HepG2 (cell line): ENCODE measurements at regions not wholly inside any gene's neighbourhood (a gene's known extent, or its start where the extent isn't known, plus 50 kb on each side); places are given as distances from the start of the nearest gene placed in this dataset.

Experiments used
- ELF3 ChIP-seq: IDR thresholded peaks from 2 replicates; pipeline ENCODE4 v1.6.1; 2016; ENCODE audit warnings: missing genetic modification reagents, missing compliant biosample characterization
- EP300 ChIP-seq, 3 experiments: sonication (generic) in 1 of 3; formaldehyde crosslinking in 1 of 3; IDR thresholded peaks; 2 replicates each; pipeline versions ENCODE4 v1.5.1 to v1.6.1; 2011 to 2020; ENCODE audit warnings: low read depth in 2 of 3, low read length in 2 of 3, borderline replicate concordance in 1 of 3, improper control_type of control experiment in 1 of 3, mild to moderate bottlenecking in 1 of 3, missing genetic modification reagents in 1 of 3, moderate library complexity in 1 of 3
- FOSL2 ChIP-seq: sonication (generic); formaldehyde crosslinking; IDR thresholded peaks from 2 replicates; pipeline ENCODE4 v1.4.0; 2020; ENCODE audit warnings: missing genetic modification reagents
- IRF2 ChIP-seq: IDR thresholded peaks from 2 replicates; pipeline ENCODE4 v1.6.1; 2018; ENCODE audit warnings: missing genetic modification reagents, missing compliant biosample characterization
- MIER3 ChIP-seq: IDR thresholded peaks from 2 replicates; pipeline ENCODE4 v1.6.1; 2016; ENCODE audit warnings: missing compliant biosample characterization, borderline replicate concordance
- RNF2 ChIP-seq: fragments of 450-650 bp; conservative IDR thresholded peaks from 2 replicates; pipeline ENCODE4 v1.6.1; 2016; ENCODE audit warnings: low read depth
- SSRP1 ChIP-seq: IDR thresholded peaks from 2 replicates; pipeline ENCODE4 v1.6.1; 2016; ENCODE audit warnings: control low read depth
- TP53 ChIP-seq: sonication (generic); formaldehyde crosslinking; conservative IDR thresholded peaks from 2 replicates; pipeline ENCODE4 v1.4.0; 2020; ENCODE audit warnings: missing genetic modification reagents
- ZMYM3 ChIP-seq: sonication (generic); formaldehyde crosslinking; IDR thresholded peaks from 2 replicates; pipeline ENCODE4 v1.5.1; 2020; ENCODE audit warnings: mild to moderate bottlenecking, missing genetic modification reagents
- ZNF180 ChIP-seq: sonication (generic); formaldehyde crosslinking; IDR thresholded peaks from 2 replicates; pipeline ENCODE4 v1.4.0; 2020; ENCODE audit warnings: low read depth, missing genetic modification reagents, borderline replicate concordance
- ZNF644 ChIP-seq: IDR thresholded peaks from 2 replicates; pipeline ENCODE4 v1.6.1; 2016; ENCODE audit warnings: low read depth
- TF ChIP-seq, protein P1 (sequence below): sonication (generic); formaldehyde crosslinking; IDR thresholded peaks from 2 replicates; pipeline ENCODE4 v1.5.1; 2020; ENCODE audit warnings: mild to moderate bottlenecking, moderate library complexity, missing genetic modification reagents
- TF ChIP-seq, protein P2 (sequence below): sonication (generic); formaldehyde crosslinking; IDR thresholded peaks from 2 replicates; pipeline ENCODE4 v1.4.0; 2020; ENCODE audit warnings: missing genetic modification reagents, borderline replicate concordance
- TF ChIP-seq, protein P3 (sequence below): sonication (generic); formaldehyde crosslinking; IDR thresholded peaks from 2 replicates; pipeline ENCODE4 v1.5.0; 2020; ENCODE audit warnings: mild to moderate bottlenecking, missing genetic modification reagents, moderate library complexity
- TF ChIP-seq, protein P4 (sequence below): IDR thresholded peaks from 2 replicates; pipeline ENCODE4 v1.4.0; 2020; ENCODE audit warnings: mild to moderate bottlenecking, missing genetic modification reagents
- TF ChIP-seq, protein P5 (sequence below): sonication (generic); formaldehyde crosslinking; IDR thresholded peaks from 2 replicates; pipeline ENCODE4 v1.8.0; 2022; ENCODE audit warnings: missing genetic modification reagents, mild to moderate bottlenecking, borderline replicate concordance

DNA sequence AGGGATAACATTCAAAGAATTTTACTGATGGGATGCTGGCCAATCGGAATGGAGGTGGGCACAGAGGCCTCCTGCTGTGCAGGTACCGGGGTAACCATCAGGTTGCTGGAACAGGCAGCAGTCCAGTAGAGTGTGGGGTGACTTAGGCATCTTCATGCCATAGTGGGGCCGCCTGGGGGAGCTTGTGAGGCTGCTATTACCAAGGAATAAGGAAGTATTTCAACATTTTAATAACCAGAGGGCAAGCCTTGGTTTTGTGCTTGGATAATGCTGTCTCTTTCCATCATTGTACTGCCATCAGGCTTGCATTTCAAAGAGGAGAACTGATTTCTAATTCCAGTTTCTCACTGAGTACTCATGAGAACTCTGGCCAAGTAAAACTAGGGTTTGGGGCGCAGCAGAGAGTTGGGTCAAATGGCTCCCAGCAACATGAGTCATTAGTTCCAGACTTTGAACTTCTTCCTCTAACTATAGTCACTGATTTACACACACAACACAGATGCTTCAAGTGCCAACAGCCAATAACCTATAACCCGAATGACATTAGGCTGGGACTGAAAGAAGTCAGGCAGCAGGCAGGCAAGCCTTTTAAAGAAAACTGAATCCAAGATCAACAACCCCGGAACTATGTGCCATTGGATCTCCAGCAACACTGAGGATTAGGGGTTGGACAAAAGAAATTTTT, 56.1 kb upstream of the FHL2 start (continued):
- TF ChIP-seq, protein P1, sequence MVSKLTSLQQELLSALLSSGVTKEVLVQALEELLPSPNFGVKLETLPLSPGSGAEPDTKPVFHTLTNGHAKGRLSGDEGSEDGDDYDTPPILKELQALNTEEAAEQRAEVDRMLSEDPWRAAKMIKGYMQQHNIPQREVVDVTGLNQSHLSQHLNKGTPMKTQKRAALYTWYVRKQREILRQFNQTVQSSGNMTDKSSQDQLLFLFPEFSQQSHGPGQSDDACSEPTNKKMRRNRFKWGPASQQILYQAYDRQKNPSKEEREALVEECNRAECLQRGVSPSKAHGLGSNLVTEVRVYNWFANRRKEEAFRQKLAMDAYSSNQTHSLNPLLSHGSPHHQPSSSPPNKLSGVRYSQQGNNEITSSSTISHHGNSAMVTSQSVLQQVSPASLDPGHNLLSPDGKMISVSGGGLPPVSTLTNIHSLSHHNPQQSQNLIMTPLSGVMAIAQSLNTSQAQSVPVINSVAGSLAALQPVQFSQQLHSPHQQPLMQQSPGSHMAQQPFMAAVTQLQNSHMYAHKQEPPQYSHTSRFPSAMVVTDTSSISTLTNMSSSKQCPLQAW (CRISPR knock-in tag) = no peak
- TF ChIP-seq, protein P2, sequence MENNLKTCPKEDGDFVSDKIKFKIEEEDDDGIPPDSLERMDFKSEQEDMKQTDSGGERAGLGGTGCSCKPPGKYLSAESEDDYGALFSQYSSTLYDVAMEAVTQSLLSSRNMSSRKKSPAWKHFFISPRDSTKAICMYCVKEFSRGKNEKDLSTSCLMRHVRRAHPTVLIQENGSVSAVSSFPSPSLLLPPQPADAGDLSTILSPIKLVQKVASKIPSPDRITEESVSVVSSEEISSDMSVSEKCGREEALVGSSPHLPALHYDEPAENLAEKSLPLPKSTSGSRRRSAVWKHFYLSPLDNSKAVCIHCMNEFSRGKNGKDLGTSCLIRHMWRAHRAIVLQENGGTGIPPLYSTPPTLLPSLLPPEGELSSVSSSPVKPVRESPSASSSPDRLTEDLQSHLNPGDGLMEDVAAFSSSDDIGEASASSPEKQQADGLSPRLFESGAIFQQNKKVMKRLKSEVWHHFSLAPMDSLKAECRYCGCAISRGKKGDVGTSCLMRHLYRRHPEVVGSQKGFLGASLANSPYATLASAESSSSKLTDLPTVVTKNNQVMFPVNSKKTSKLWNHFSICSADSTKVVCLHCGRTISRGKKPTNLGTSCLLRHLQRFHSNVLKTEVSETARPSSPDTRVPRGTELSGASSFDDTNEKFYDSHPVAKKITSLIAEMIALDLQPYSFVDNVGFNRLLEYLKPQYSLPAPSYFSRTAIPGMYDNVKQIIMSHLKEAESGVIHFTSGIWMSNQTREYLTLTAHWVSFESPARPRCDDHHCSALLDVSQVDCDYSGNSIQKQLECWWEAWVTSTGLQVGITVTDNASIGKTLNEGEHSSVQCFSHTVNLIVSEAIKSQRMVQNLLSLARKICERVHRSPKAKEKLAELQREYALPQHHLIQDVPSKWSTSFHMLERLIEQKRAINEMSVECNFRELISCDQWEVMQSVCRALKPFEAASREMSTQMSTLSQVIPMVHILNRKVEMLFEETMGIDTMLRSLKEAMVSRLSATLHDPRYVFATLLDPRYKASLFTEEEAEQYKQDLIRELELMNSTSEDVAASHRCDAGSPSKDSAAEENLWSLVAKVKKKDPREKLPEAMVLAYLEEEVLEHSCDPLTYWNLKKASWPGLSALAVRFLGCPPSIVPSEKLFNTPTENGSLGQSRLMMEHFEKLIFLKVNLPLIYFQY = 0 out of 2 replicates have a peak, but pooled peaks have one; percentile 30
- TF ChIP-seq ELF3 (CRISPR knock-in tag) = peak; percentile 22; the same call in 1 of the 2 replicates
- 0 out of 2 replicates have a peak, but pooled peaks have one; percentile 26 for TF ChIP-seq ZNF644 (CRISPR knock-in tag)
- TF ChIP-seq RNF2 = no peak
- peak; percentile 89 for TF ChIP-seq FOSL2
- no peak for TF ChIP-seq ZMYM3 (CRISPR knock-in tag)
- TF ChIP-seq ZNF180 (CRISPR knock-in tag) = no peak
- no peak for TF ChIP-seq TP53
- TF ChIP-seq, protein P3, sequence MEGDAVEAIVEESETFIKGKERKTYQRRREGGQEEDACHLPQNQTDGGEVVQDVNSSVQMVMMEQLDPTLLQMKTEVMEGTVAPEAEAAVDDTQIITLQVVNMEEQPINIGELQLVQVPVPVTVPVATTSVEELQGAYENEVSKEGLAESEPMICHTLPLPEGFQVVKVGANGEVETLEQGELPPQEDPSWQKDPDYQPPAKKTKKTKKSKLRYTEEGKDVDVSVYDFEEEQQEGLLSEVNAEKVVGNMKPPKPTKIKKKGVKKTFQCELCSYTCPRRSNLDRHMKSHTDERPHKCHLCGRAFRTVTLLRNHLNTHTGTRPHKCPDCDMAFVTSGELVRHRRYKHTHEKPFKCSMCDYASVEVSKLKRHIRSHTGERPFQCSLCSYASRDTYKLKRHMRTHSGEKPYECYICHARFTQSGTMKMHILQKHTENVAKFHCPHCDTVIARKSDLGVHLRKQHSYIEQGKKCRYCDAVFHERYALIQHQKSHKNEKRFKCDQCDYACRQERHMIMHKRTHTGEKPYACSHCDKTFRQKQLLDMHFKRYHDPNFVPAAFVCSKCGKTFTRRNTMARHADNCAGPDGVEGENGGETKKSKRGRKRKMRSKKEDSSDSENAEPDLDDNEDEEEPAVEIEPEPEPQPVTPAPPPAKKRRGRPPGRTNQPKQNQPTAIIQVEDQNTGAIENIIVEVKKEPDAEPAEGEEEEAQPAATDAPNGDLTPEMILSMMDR = peak; percentile 19; the same call in 1 of the 2 replicates
- TF ChIP-seq IRF2 (CRISPR knock-in tag) = no peak
- TF ChIP-seq, protein P4, sequence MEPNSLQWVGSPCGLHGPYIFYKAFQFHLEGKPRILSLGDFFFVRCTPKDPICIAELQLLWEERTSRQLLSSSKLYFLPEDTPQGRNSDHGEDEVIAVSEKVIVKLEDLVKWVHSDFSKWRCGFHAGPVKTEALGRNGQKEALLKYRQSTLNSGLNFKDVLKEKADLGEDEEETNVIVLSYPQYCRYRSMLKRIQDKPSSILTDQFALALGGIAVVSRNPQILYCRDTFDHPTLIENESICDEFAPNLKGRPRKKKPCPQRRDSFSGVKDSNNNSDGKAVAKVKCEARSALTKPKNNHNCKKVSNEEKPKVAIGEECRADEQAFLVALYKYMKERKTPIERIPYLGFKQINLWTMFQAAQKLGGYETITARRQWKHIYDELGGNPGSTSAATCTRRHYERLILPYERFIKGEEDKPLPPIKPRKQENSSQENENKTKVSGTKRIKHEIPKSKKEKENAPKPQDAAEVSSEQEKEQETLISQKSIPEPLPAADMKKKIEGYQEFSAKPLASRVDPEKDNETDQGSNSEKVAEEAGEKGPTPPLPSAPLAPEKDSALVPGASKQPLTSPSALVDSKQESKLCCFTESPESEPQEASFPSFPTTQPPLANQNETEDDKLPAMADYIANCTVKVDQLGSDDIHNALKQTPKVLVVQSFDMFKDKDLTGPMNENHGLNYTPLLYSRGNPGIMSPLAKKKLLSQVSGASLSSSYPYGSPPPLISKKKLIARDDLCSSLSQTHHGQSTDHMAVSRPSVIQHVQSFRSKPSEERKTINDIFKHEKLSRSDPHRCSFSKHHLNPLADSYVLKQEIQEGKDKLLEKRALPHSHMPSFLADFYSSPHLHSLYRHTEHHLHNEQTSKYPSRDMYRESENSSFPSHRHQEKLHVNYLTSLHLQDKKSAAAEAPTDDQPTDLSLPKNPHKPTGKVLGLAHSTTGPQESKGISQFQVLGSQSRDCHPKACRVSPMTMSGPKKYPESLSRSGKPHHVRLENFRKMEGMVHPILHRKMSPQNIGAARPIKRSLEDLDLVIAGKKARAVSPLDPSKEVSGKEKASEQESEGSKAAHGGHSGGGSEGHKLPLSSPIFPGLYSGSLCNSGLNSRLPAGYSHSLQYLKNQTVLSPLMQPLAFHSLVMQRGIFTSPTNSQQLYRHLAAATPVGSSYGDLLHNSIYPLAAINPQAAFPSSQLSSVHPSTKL (CRISPR knock-in tag) = peak; percentile 37; the same call in 1 of the 2 replicates
- no peak for TF ChIP-seq MIER3 (CRISPR knock-in tag)
- TF ChIP-seq EP300 (IDR thresholded peaks at IDR 0.05; ENCODE audit: low read depth in 2 of 2, low read length in 2 of 2) = peak in 1 of 2 experiments; percentile 37; a peak in 2 of 4 replicates
- no peak for TF ChIP-seq EP300 (CRISPR knock-in tag; IDR thresholded peaks at IDR 0.05; ENCODE audit: borderline replicate concordance)
- TF ChIP-seq SSRP1 (CRISPR knock-in tag) = 0 out of 2 replicates have a peak, but pooled peaks have one; percentile 53
- TF ChIP-seq, protein P5, sequence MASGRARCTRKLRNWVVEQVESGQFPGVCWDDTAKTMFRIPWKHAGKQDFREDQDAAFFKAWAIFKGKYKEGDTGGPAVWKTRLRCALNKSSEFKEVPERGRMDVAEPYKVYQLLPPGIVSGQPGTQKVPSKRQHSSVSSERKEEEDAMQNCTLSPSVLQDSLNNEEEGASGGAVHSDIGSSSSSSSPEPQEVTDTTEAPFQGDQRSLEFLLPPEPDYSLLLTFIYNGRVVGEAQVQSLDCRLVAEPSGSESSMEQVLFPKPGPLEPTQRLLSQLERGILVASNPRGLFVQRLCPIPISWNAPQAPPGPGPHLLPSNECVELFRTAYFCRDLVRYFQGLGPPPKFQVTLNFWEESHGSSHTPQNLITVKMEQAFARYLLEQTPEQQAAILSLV (CRISPR knock-in tag) = no peak
